Stimulated activated naive CD4-positive, alpha-beta T cell (primary cell): ENCODE measurements at regions not wholly inside any gene's neighbourhood (a gene's known extent, or its start where the extent isn't known, plus 50 kb on each side); places are given as distances from the start of the nearest gene placed in this dataset.

Source experiments
- DNase-seq, 6 experiments: peaks; one replicate each; lab custom pipeline; 2025; lab: John Stamatoyannopoulos, UW

- no peak for DNase-seq
These were observed 169.7 kb downstream of the IGLL1 start for GRCh38 chr22:23410411-23410810.

- DNase-seq = no peak
These were observed 170.1 kb downstream of the IGLL1 start for GRCh38 chr22:23409976-23410375.

GRCh38 chr22:23408321-23408720 is 171.8 kb downstream of the IGLL1 start:
- no peak for DNase-seq

- DNase-seq = no peak
These were observed 174.7 kb downstream of the IGLL1 start for GRCh38 chr22:23405366-23405851.

- peak in 1 of 6 experiments; percentile 9 for DNase-seq
These were observed 175.3 kb downstream of the IGLL1 start for GRCh38 chr22:23404689-23405365.

GRCh38 chr22:23403720-23404688 is 176.1 kb downstream of the IGLL1 start:
- no peak for DNase-seq

GRCh38 chr22:23403152-23403719 is 176.9 kb downstream of the IGLL1 start:
- no peak for DNase-seq

- peak; percentile 9 to 58 (median 24) for DNase-seq
These were observed 177.6 kb downstream of the IGLL1 start for GRCh38 chr22:23402275-23403151.

GRCh38 chr22:23401910-23402274 is 178.2 kb downstream of the IGLL1 start:
- DNase-seq = no peak

GRCh38 chr22:23401111-23401909 is 178.8 kb downstream of the IGLL1 start:
- DNase-seq = no peak

GRCh38 chr22:23400286-23400981 is 179.7 kb downstream of the IGLL1 start:
- DNase-seq = no peak

- DNase-seq = no peak
These were observed 180.5 kb downstream of the IGLL1 start for GRCh38 chr22:23399367-23400285.

GRCh38 chr22:23398701-23399366 is 181.3 kb downstream of the IGLL1 start:
- no peak for DNase-seq

- DNase-seq = no peak
These were observed 182.2 kb downstream of the IGLL1 start for GRCh38 chr22:23397613-23398567.

GRCh38 chr22:23397008-23397612 is 183.0 kb downstream of the IGLL1 start:
- DNase-seq = no peak

- DNase-seq = no peak
These were observed 183.6 kb downstream of the IGLL1 start for GRCh38 chr22:23396362-23397007.
